Midbrain (tissue), 1 donor: ENCODE measurements at regions not wholly inside any gene's neighbourhood (a gene's known extent, or its start where the extent isn't known, plus 50 kb on each side); places are given as distances from the start of the nearest gene placed in this dataset.

Experiments
- DNase-seq: peaks from one replicate; lab custom pipeline; 2025; lab: John Stamatoyannopoulos, UW

DNA sequence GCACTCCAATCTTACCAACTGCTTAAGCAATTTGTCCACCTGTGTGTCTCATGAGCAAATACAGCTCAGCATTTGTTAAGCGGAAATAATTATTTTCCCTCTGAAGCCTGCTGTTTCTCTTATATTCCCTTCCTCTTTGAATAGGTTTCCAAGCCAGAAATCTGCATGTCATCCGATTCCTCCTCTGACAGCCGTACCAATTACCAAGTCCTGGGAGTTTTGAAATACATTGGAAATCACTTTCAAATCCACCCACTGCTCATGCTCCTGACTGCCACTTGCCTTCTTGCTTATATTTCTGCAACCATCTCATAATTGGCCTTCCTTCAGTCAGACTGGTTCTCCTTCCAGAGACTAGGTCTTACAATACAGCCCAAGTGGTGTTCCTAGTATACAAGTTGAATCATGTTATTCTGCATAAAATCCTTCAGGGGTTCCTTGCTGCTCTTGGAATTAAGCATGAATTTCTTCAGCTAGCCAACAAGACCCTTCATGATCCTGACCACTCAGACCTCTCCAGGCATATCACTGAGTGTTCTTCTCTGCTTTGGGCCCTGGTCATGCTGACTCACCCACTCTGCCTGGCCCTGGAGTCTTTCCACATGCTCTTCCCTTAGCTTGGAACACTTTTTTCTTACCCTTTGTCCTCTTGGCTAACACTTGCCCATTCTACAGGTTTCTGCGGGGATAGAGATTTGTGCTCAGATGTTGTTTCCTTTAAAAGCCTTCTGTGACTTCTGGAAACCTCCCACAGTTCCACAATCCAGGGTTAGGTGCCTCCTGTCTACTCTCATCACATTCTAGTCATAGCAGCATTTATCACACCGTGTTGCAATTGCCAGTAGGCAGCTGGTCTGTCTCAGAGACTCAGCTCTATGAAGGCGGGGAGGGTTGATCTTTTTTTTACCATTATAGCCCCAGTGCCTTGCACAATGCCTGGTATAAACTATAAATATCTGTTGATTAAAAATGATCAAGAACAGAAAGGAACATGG is 157.6 kb downstream of the ARL6IP6 start:
- DNase-seq: no peak

DNA sequence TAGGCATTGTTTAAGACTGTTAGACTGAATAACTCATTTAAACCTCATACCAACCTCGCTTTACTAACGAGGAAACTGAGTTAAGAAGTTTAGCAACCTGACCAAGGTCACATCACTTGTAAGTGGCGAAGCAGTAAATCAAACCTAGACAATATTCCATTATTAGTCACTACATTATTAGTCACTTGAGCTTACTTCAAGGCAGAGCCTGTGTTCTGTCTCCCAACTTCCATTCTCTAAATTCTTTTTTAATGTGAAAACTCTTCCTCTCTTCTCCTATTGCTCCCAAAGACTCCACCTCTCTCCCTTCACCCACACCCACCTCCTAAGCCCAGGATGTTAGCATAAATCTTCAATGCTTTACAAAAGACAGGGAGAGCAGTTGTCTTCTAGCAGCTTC is 156.5 kb downstream of the ARL6IP6 start:
- no peak for DNase-seq

DNA sequence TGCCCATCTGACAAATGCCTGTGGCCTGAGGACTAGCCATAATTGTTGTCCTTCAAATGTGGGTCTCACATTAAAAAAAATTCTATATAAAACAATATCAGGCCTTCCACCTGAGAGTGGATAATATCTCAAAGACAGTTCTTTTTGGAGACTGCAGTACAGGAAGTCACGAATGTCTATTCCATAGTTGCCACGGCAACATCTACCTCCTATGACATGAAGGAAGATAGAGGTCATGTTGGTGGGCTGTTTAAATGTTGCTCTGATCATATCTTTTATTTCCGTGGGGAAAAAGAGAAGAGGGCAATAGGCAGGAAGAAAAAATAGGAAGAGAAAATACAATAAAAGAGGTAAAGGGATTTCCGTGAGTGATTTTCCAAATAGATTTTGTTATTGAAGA is 151.8 kb downstream of the ARL6IP6 start:
- DNase-seq: no peak

DNA sequence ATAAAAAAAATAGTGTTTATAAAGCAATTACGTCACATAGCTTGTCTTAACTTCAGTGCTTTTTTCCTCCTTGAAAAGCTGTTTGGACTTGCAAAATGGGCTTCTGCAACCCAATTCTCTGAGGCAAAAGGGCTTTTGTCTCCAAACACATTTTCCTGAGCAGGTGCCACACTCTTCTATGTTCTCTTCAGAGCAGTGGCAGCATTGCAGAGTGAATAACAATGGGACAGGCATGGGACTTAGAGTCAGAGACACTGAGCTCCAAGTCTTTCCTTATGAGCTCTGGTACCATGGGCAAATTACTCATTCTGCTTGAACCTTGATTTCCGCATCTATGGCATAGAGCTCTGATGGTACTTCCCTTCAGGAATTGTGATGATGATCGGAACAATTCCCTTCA is 149.0 kb downstream of the ARL6IP6 start:
- DNase-seq: no peak

DNA sequence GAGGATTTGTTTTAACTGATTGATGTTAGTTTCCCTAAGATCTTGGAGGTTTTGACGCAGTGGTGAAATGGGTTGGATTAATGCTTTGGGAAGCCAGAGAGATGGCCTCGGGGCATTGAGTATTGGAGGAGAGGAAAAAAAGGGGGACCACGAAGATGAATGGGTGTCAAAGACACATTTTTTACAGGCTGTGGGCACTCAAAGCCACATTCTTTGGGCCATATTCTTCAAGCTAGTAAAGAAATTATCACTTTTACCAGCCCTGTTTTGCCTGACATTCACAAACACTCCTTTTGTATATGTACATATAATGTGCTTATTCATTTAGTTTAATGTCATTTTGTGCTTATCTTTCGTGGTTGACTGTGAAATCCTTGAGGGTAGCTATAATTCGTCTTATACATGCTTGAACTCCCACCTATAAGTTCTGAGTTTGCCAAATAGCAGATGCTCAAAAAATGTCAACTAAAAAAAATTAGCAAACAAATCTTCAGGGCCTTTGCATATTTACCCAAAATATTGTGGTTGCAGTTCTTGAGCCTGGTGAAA is 146.3 kb downstream of the ARL6IP6 start:
- no peak for DNase-seq

DNA sequence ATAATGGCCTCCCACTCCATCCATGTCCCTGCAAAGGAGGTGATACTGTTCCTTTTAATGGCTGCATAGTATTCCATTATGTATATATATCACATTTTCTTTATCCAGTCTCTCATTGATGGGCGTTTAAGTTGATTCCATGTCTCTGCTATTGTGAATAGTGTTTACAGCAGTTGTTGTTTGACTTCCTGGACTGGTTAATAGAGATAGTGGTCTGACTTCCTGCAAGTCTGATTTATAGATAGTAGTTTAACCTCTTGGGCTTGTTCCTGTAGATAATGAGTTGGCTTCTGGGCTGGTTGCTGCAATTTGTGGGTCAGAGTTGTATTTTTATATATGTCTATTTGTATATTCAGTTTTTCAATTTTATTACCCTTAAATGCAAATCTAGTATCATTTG is 145.4 kb downstream of the ARL6IP6 start:
- no peak for DNase-seq

DNA sequence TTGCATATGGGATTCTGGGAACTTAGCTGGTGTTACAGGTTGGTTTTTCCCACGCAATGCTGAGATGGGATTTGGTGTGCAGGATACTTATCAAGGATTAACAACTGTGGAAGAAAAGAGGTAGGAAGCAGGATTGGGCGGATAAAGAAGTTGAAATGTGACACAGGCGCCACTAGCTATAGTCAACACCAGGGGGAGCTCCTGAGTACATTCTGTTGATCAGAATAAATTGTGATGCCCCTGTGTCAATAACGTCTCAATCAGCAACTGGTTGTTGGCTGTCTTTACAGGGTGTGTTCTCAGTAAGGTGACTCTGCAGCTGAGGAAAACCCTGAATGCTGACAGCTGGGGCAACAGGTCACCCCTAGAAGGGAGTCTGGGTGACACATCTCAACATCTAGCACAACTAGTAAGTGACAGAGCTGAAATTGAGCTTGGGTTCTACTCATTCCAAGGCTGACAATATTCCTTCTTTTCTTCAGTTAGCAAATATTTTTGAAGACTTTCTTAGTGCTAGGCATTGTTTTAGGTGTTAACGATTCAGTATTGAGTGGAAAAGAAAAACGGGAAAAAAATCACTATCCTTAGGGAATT is 143.0 kb downstream of the ARL6IP6 start:
- no peak for DNase-seq

DNA sequence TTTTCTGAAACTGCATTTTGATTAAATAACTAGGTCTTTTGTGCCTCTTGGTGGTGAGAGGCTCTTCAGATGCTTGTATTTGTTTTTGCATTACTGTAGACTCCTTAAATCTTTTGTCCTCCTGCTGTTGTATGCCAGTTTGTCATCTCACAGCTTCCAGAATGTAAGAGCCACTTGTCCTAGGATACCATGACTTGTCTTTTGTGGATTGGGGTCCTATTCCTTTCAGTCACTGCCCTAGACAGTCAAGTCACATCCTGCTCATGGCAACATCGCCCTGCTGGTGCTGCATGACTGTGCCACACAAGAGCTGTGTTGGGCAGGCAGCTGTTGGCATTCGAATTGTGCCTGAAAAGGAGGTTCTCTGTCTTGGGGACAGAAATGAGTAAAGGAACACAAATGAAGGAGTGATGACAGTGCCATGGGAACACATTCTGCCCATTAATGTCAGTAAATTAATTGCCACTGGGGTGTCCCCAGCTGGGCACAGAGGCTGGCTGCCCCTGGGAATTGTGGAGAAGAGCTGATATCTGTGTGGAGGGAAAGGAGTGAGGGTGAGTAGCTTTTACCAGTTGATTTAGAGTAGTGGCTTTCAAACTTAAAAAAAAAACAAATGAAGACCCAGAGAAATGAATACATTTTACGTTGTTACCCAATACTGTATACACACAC is 140.3 kb downstream of the ARL6IP6 start:
- no peak for DNase-seq

DNA sequence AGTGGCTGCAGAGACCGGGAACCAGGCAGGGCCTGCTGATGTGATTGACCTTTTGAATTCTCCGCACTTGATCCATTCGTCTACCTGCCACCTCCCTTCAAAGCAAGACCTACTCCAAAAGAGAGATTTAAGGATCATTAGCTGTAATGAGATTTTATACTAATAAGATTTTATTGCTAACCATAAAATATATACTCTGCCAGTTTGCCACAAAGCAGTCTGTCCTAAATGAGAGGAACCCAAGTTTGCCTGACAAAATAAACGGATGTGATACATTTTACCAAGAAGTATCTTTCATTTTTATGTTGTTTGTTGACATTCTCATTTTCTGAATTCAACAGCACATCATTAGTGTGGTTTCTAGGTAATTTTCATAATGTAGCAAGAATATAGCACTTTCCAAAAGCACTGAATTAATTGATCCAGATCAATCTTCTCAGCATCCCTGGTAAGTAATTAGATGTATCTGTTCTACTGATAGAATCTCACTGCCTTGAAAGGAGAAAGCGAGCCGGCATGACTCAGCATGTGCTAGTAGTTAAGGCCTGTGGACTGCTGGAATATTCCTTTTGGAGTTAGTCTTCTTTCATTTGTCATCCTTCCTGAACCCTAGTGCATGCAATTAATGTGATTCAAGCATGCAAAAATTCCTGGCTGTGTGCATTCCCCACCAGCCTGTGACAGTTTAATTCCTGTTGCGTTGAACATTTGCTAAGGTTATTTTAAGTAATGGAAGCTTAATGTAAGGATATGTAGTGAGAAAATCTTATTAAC is 128.5 kb downstream of the ARL6IP6 start:
- no peak for DNase-seq

DNA sequence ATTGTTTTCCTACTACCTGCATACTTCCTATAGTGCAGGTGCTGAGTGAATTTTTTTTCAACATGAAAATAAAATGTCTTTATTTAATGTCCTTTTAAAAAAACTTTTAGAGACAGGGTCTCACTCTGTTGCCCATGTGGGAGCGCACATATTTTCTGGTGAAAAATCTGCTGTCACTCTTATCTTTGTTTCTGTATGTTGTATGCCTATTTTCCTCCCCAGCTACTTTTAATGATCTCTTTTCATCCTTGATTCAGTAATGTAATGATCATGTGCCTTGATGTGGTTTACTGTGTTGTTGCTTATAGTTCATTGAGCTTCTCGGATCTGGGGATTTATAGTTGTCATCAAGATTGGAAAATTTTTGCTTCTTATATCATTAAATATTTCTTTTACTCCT is 117.3 kb downstream of the ARL6IP6 start:
- DNase-seq: no peak

DNA sequence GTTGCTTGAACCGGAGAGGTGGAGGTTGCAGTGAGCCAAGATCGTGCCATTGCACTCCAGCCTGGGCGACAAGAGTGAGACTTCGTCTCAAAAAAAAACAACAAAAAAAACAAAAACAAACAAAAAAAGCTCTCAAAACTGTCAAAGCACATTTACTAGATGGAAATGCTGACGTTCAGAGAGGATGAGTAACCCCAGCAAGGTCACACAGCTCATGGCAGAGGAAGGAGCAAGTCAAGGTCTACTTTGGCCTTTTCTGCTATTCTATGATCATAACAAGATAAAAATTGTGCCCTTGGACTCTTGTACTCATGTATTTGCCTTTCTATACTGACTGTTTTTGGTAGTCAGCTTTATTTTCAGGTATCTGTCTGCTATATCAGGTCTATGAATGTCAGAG is 109.5 kb downstream of the ARL6IP6 start:
- DNase-seq: no peak

DNA sequence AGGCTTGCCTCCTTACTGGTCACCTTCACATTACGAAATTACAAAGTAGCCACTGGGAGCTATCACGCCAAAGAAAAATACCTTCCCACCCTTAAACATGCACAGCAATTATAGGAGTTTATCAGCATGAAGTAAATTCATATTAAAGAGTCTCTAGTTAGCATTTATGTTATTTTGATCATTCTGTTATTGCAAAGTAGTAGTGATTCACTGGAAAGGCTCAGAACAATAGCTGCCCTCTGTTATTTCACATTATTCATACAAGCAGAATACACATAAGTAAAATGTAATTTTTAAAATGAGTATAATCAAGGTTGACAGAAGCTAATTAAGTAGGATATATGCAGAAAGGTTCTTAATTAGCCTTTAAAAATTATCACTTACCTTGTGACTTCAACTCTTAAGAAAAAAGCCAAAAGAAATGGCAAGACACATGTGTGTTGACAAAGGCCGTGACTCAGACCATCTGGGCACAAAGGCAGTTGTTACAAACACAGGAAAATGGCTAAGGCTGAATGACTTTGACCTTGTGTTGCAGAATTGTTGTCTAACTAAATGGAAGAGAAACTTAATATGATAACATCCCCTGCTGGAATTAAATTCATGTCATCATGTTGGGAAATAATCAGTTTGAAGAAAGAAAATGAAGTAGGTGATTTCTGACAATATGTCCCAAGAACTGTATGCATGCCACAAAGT is 108.3 kb downstream of the ARL6IP6 start:
- no peak for DNase-seq

DNA sequence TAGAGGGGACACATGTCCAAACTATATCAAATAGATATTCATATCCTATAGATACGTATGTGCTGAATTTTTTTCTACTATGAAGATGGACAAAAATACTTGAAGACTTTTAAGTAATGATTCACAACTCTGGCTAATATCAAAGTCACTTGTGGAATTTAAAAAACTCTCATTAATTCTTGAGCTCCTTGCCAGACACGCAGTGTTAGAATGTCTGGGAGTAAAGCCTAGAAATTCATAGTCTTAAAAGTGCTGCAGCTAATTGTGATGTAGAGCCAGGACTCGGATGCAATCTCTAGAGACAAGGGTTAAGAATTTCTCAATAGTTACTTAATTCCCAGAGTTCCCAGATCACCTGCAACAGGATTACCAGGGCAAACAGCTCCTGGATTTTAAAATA is 107.4 kb downstream of the ARL6IP6 start:
- no peak for DNase-seq

DNA sequence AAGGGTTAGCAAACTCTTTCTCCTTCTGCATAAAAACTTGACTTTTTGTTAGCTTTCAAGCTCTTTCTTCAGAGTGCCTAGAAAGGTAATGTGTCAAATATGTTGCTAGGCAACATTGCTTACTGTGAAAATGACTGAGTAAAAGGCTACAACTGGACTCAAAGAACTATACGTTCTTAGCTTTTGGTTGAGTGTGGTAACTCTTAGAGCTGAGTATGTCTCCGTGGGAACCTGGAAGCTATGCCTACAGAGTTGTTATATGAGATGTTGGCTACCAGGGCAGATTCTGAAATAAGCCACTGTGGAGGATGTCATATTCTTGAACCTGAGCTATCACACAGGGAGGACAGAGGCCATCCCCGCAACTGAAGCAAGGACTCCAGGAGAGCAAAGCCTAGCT is 105.5 kb downstream of the ARL6IP6 start:
- no peak for DNase-seq

DNA sequence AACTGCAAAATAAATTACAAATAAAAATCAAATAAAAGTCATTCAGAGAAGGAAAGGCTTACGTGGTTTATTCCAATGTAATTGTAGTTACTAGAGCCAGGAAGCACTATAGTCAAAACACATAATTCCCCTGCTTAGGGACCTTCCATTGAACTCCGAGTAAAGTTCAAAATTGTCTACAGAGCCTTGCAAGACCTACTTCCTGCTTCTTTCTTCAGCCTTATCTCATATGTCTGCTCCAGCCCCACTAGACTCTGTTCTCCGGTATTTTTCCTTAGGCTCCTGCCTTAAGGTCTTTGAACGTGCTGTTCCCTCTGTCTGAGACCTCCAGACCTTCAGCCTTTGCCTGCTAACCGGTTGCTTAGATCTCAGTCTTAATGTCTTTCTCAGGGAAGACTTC is 104.3 kb downstream of the ARL6IP6 start:
- no peak for DNase-seq

DNA sequence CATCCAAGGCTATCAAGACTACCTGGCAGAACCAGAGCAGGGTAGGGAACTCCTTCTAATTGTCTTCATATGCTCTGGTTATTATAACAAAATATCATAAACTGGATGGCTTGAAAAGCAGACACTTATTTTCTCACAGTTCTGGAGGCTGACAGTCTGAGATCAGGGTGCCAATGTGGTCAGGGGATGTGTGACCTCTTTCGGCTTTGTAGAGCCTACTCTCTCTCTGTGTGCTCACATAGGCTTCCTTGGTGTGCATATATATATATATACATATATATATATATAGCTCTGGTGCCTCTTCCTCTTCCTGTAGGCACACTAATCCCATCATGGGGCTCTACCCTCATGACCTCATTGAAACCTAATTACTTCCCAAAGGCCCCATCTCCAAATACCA is 101.6 kb downstream of the ARL6IP6 start:
- DNase-seq: no peak

DNA sequence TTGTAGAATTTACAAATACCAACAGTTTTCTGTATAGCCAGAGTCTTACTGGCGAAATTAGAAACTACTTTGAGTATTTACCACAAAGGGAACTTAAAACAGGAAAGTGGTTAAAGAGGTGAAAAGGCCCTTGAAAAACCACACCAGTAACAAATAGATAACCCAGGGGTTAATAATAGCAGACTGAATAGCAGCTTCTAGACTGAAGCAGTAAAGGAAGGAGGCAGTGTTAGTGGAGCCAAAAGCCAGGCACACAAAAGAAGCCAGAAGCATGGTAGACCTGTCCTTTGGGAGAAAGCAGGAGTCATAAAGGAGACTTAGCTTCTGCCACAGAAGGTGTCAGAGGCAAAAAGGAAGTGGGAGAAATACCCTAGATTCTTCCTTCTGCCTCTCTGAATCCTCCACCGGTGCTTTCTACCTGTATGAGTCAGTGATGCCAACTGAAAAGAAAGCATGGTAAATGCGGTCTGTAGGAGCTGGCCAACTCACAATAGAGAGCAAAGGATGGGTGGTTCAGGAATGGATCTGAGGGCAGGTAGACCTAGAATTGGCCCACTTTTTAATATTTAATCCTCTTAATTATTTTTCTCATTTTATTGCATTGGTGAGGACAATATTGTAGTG is 97.3 kb downstream of the ARL6IP6 start:
- no peak for DNase-seq

DNA sequence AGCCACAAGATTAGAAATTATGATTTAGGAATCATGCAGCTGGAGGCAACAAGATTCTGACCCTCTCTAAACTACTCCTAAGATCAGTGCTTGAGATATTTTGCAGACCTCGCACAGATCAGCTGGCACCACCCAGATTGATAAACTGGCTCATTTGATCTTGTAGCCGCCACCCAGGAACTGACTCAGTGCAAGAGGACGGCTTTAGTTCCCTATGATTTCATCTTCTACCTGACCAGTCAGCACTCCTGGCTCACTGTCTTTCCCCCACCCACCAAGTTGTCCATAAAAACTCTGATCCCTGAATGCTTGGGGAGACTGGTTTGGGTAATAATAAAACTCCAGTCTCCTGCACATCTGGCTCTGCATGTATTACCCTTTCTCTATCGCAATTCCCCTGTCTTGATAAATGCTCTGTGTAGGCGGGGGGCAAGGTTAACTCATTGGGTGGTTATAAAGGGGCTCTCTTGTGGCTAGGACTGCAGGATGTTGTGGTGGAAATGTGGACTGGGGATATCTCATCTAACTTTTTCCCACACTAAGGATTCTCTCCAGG is 96.1 kb downstream of the ARL6IP6 start:
- no peak for DNase-seq

DNA sequence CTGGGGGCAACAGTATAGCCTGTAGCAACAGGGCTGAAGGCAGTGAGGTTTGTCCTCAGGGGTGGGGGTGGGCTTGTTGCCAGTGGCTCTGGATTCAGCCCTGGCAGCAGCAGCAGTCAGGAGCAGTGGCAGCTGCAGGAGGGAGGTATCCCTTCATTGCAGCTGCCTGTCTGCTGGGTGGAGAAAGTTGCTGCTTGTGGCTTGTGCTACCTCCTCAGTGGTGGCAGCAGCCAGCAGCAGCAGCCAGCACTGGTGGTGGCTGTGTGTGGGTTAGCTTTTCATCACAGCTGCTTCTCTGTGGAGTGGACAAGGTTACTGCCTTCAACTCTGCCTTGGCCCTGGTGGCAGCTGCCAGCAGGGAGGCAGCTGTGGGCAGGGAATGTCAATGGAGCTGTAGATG is 94.9 kb downstream of the ARL6IP6 start:
- no peak for DNase-seq
